ENCODE measurements at regions not wholly inside any gene's neighbourhood (a gene's known extent, or its start where the extent isn't known, plus 50 kb on each side); places are given as distances from the start of the nearest gene placed in this dataset.

- Mint-ChIP-seq H3K27me3 (ENCODE audit: low read depth) (no peaks in the 10 kb centered on the region), H3K9me3 (no peaks in the 10 kb centered on the region), H3K4me1 (no peaks in the 10 kb centered on the region), H3K36me3 (ENCODE audit: low read depth) (no peaks in the 10 kb centered on the region), H3K4me3 (no peak overlapping the region), H3K27ac (no peak overlapping the region)
- TF ChIP-seq CTCF (IDR thresholded peaks at IDR 0.05; ENCODE audit: unreplicated experiment in 3 of 3), result no peak
Observed at GRCh38 chrX:28349888-28350287, 237.4 kb upstream of the IL1RAPL1 start.

DNA sequence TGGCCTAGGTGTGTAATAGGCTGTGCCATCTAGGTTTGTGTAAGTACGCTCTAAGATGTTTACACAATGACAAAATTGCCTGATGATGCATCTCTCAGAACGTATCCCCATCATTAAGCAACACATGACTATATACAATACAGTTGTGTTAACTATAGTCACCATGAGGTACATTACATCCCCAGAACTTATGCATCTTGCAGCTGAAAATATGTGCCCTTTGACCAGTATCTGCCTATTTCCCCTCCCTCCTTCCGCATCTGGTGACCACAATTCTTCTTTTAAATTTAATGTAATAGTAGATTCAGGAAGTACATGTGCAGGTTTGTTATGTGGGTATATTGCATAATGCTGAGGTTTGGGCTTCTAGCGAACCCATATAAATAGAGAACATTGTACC, 239.8 kb upstream of the IL1RAPL1 start:
- Mint-ChIP-seq H3K27me3 (ENCODE audit: low read depth) (no peaks in the 10 kb centered on the region), H3K36me3 (ENCODE audit: low read depth) (no peaks in the 10 kb centered on the region), H3K9me3 (no peaks in the 10 kb centered on the region), H3K4me3 (no peak overlapping the region), H3K4me1 (no peaks in the 10 kb centered on the region), H3K27ac (no peak overlapping the region)
- TF ChIP-seq CTCF (IDR thresholded peaks at IDR 0.05; ENCODE audit: unreplicated experiment in 3 of 3), result no peak

GRCh38 chrX:28329156-28329555, 258.1 kb upstream of the IL1RAPL1 start:
- Mint-ChIP-seq H3K4me3 (no peak overlapping the region), H3K4me1 (no peaks in the 10 kb centered on the region), H3K27ac (peak overlapping the region; percentile 44 to 84 (median 68)), H3K36me3 (ENCODE audit: low read depth) (no peaks in the 10 kb centered on the region), H3K9me3 (peaks cover 2% of the 10 kb centered on the region), H3K27me3 (ENCODE audit: low read depth) (peaks cover 3% of the 10 kb centered on the region)
- TF ChIP-seq CTCF (IDR thresholded peaks at IDR 0.05; ENCODE audit: unreplicated experiment in 3 of 3), result no peak

DNA sequence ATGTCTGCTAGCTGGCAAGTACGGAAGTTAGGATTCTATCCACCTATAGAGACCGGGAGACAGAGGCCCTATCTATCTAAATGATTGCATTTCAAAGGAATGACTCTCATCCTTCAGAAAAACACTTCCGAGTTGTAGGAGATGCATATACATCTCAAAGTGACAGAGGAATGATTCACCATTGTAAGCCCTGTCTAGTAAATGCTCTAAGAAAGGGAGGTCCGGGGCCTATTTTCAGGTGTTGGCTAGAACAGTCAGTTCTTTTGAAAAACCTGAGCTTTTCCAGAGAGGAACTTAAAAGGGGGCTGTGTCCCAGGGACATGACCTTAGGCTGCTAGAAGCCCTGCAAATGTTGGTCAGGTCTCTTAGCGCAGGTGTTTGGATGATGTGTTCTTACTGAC, 262.9 kb upstream of the IL1RAPL1 start:
- no peaks in the 10 kb centered on the region for H3K36me3 Mint-ChIP-seq (ENCODE audit: low read depth)
- peaks cover 3% of the 10 kb centered on the region for H3K27me3 Mint-ChIP-seq (ENCODE audit: low read depth)
- H3K4me3 Mint-ChIP-seq, result no peak overlapping the region
- H3K9me3 Mint-ChIP-seq, result peaks cover 3% of the 10 kb centered on the region
- no peak for TF ChIP-seq CTCF (IDR thresholded peaks at IDR 0.05; ENCODE audit: unreplicated experiment in 3 of 3)
- H3K4me1 Mint-ChIP-seq, result no peaks in the 10 kb centered on the region
- H3K27ac Mint-ChIP-seq, result peak overlapping the region in 2 of 3 experiments; percentile 62 to 72

GRCh38 chrX:28321286-28321685, 266.0 kb upstream of the IL1RAPL1 start:
- no peak for TF ChIP-seq CTCF (IDR thresholded peaks at IDR 0.05; ENCODE audit: unreplicated experiment in 3 of 3)
- H3K4me1 Mint-ChIP-seq, result no peaks in the 10 kb centered on the region
- H3K27me3 Mint-ChIP-seq (ENCODE audit: low read depth), result no peaks in the 10 kb centered on the region
- peak overlapping the region; percentile 1 to 75 (median 72) for H3K27ac Mint-ChIP-seq
- H3K9me3 Mint-ChIP-seq, result peaks cover 17% of the 10 kb centered on the region
- no peaks in the 10 kb centered on the region for H3K36me3 Mint-ChIP-seq (ENCODE audit: low read depth)
- H3K4me3 Mint-ChIP-seq, result no peak overlapping the region

- no peak for TF ChIP-seq CTCF (IDR thresholded peaks at IDR 0.05; ENCODE audit: unreplicated experiment in 3 of 3)
Observed at GRCh38 chrX:28312965-28313364, 274.3 kb upstream of the IL1RAPL1 start.

More at GRCh38 chrX:28312965-28313364, 274.3 kb upstream of the IL1RAPL1 start:
- Mint-ChIP-seq H3K36me3 (ENCODE audit: low read depth) (no peaks in the 10 kb centered on the region), H3K4me3 (no peak overlapping the region), H3K9me3 (peaks cover 25% of the 10 kb centered on the region), H3K27me3 (ENCODE audit: low read depth) (no peaks in the 10 kb centered on the region), H3K4me1 (no peaks in the 10 kb centered on the region), H3K27ac (no peak overlapping the region)

All from nephron (organoid).